ENCODE measurements at regions not wholly inside any gene's neighbourhood (a gene's known extent, or its start where the extent isn't known, plus 50 kb on each side); places are given as distances from the start of the nearest gene placed in this dataset.

- Histone ChIP-seq H2BK20ac (ENCODE audit: low read depth, low read length) (no peak overlapping the region), H2BK15ac (ENCODE audit: low read depth, low read length) (no peak overlapping the region), H3K23ac (ENCODE audit: low read depth, low read length) (no peak overlapping the region), H3K4me3 (ENCODE audit: insufficient read depth, low read depth, low read length) (no peak overlapping the region), H4K8ac (ENCODE audit: low read depth in 2 of 2, low read length in 2 of 2) (no peak overlapping the region), H2BK120ac (ENCODE audit: low read depth, low read length) (no peak overlapping the region), H3K56ac (ENCODE audit: extremely low read depth, insufficient read depth, low read length) (no peak overlapping the region), H3K79me1 (ENCODE audit: low read depth in 1 of 2, low read length in 2 of 2) (no peaks in the 10 kb centered on the region), H2AFZ (replicated peaks; ENCODE audit: low read length, poor library complexity) (no peak overlapping the region), H2AK9ac (replicated peaks; ENCODE audit: low read depth, low read length, poor library complexity) (no peak overlapping the region), H4K5ac (ENCODE audit: low read depth, low read length) (no peak overlapping the region), H3K27ac (ENCODE audit: insufficient read depth, low read length) (no peak overlapping the region), H3K4me1 (ENCODE audit: control insufficient read depth, insufficient read depth, low read length) (no peaks in the 10 kb centered on the region), H3K9me3 (ENCODE audit: control insufficient read depth, insufficient read depth, low read length) (no peaks in the 10 kb centered on the region), H3K36me3 (ENCODE audit: control insufficient read depth, insufficient read depth, low read length) (no peaks in the 10 kb centered on the region), H3K18ac (ENCODE audit: low read depth, low read length) (no peak overlapping the region), H3K9ac (ENCODE audit: low read depth, low read length) (no peak overlapping the region), H3K14ac (replicated peaks; ENCODE audit: low read depth, low read length) (no peak overlapping the region), H2BK5ac (ENCODE audit: low read depth, low read length, poor library complexity, severe bottlenecking) (no peak overlapping the region), H4K20me1 (ENCODE audit: insufficient read depth, low read length) (no peaks in the 10 kb centered on the region), H3K4me2 (ENCODE audit: low read depth, low read length) (no peak overlapping the region), H4K91ac (ENCODE audit: insufficient read depth, low read depth, low read length) (no peak overlapping the region), H3K4ac (ENCODE audit: low read depth, low read length) (no peak overlapping the region), H3K27me3 (ENCODE audit: control insufficient read depth, insufficient read depth, low read length) (peaks cover 56% of the 10 kb centered on the region), H2AK5ac (ENCODE audit: low read depth, low read length) (no peak overlapping the region), H3K9me1 (ENCODE audit: insufficient read depth, low read length) (no peaks in the 10 kb centered on the region; the same call in 1 of the 2 replicates)
- dilution Hi-C loops (cut with HindIII; ENCODE audit: low sequenced_read_pairs, unreplicated experiment), result no loop called here
- WGBS, 2 experiments (ENCODE audit: extremely low coverage in 2 of 2, insufficient read length in 1 of 2), result no CpG with 5 or more reads among the region's 2 CpGs
- no TSS peak for BruUV-seq (replicated peaks)
- in situ Hi-C loops (cut with MboI; ENCODE audit: low sequenced_read_pairs), result no loop called here
- CTCF ChIA-PET, result interaction anchor here (0.6 kb wide), 1 partner anchor 640 kb away, joined by 3 read pairs; no protein-coding TSS in a partner anchor
- no peak for TF ChIP-seq RFX5 (IDR thresholded peaks at IDR 0.05; ENCODE audit: low read depth, low read length)
- TF ChIP-seq NFE2L2 (IDR thresholded peaks at IDR 0.05; ENCODE audit: low read depth, low read length), result no peak
- TF ChIP-seq BHLHE40 (IDR thresholded peaks at IDR 0.05; ENCODE audit: low read depth, low read length), result no peak
- TF ChIP-seq, protein P1, sequence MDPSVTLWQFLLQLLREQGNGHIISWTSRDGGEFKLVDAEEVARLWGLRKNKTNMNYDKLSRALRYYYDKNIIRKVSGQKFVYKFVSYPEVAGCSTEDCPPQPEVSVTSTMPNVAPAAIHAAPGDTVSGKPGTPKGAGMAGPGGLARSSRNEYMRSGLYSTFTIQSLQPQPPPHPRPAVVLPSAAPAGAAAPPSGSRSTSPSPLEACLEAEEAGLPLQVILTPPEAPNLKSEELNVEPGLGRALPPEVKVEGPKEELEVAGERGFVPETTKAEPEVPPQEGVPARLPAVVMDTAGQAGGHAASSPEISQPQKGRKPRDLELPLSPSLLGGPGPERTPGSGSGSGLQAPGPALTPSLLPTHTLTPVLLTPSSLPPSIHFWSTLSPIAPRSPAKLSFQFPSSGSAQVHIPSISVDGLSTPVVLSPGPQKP (IDR thresholded peaks at IDR 0.05; ENCODE audit: borderline replicate concordance, low read depth, low read length), result no peak
- POLR2A ChIA-PET (ENCODE audit: unreplicated experiment), result no interaction called here
- ATAC-seq (ENCODE audit: low read depth), result no peak
- intact Hi-C loops (cut with micrococcal nuclease), result no loop called here
- no peak for DNase-seq
Observed at GRCh38 chr11:11764423-11764803, 77.4 kb upstream of the USP47 start.

Measured in IMR-90 (cell line).